GM12865 (cell line): ENCODE measurements at regions not wholly inside any gene's neighbourhood (a gene's known extent, or its start where the extent isn't known, plus 50 kb on each side); places are given as distances from the start of the nearest gene placed in this dataset.

Experiments used
- DNase-seq: peaks from one replicate; pipeline ENCODE4 v3.0.0; 2010; ENCODE audit warnings: low read depth
- H3K4me3 ChIP-seq: 2 replicates; pipeline ENCODE4 v1.5.1; 2011; ENCODE audit warnings: mild to moderate bottlenecking, low read depth, low read length, control low read depth
- CTCF ChIP-seq: IDR thresholded peaks from 2 replicates; pipeline ENCODE4 v1.5.1; 2011; ENCODE audit warnings: low read length, control low read depth, low read depth, inconsistent platforms; ENCODE audit not compliant: insufficient read depth; ENCODE audit errors: missing control alignments

DNA sequence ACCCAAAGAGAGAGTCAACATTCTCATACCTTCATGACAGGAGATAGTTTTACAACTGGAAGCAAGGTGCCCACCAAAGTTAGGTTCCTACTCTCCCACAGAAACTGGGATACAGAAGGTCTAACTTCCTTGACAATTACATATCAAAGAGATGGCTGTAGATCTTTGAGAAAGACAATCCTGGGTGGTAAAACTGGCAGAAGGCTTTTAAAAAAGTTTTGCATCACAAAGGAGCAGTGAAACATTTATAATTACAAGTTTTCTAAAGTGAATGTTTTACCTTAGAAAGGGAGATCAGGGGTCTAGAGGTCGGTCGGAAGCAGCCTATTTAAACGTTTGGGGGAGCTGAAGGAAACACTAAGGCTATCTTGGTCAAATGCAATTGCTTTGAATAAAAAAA lies 166.6 kb upstream of the STEAP1 start:
- no peak overlapping the region for H3K4me3 ChIP-seq
- no peak for DNase-seq
- TF ChIP-seq CTCF: no peak

DNA sequence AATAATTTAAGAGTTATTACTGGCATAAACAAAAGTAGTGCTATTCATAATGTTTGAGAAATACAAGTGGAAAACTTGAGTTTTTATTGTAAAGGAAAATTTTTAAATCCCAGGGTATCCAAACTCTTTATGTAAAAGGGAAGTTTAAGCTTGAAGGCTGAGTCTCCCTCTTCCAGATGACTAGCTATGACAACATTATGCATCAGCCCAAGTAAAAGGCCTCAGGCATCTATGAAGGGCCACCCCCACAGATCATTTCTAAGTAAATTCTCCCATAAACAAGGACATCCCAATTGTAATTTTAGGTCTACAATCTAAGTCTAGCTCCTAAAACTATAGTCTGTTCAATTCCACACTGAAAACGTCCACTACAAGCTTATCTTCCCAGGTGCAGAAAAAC lies 166.2 kb upstream of the STEAP1 start:
- no peak overlapping the region for H3K4me3 ChIP-seq
- TF ChIP-seq CTCF: no peak
- no peak for DNase-seq

- no peak for DNase-seq
- H3K4me3 ChIP-seq: no peak overlapping the region
- TF ChIP-seq CTCF: no peak
Measured at GRCh38 chr7:89989454-89989853, 164.8 kb upstream of the STEAP1 start.

GRCh38 chr7:89994483-89994882 lies 159.8 kb upstream of the STEAP1 start:
- no peak for DNase-seq
- TF ChIP-seq CTCF: no peak
- no peak overlapping the region for H3K4me3 ChIP-seq

- TF ChIP-seq CTCF: no peak
- no peak overlapping the region for H3K4me3 ChIP-seq
- no peak for DNase-seq
Measured at GRCh38 chr7:89998554-89998953, 155.7 kb upstream of the STEAP1 start.

- DNase-seq: no peak
- TF ChIP-seq CTCF: no peak
- H3K4me3 ChIP-seq: no peak overlapping the region
Measured at GRCh38 chr7:90005836-90006235, 148.4 kb upstream of the STEAP1 start.

GRCh38 chr7:90007001-90007654 lies 147.1 kb upstream of the STEAP1 start:
- H3K4me3 ChIP-seq: no peak overlapping the region
- no peak for DNase-seq
- TF ChIP-seq CTCF: no peak
